C1 segment of cervical spinal cord (tissue), 14 donors: ENCODE measurements at regions not wholly inside any gene's neighbourhood (a gene's known extent, or its start where the extent isn't known, plus 50 kb on each side); places are given as distances from the start of the nearest gene placed in this dataset.

Experiments
- DNase-seq, 14 donors: peaks; one replicate each; lab custom pipeline; 2025; lab: John Stamatoyannopoulos, UW

DNA sequence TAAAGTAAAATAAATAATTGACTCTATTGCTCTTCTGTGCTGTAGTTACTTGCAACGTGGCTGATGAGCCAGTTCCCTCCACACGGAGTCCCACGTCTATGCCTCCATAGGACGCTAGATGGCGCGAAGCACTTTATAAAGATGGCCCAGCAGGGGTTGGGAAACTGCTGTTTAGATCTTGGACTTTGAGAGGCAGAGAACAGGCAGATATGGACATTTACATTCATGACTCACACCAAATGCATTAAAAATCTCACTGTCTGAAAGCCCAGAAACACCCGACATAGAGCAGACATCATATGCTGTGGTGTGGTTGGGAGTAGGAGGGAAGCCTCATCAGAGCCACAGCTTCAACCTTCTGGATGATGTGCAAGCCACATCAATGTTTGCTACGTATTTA lies 643.1 kb upstream of the ARGLU1 start:
- peak in 12 of 14 donors; percentile 12 to 69 (median 54) for DNase-seq

DNA sequence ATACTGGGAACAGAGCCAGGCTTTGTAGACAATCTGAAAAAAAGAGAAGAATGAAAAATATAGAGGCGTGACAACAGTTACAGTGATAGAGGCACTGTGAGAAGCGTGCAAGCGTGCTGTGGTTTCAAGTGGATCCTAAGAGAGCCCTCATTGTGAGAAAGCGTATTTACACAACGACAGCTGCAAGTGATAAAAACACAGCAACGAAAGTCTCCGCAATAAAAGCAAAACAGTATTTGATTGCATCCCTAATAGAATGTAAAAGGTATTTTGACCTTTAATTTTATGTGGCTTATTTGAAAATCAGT lies 642.7 kb upstream of the ARGLU1 start:
- peak in 1 of 14 donors; percentile 27 for DNase-seq

DNA sequence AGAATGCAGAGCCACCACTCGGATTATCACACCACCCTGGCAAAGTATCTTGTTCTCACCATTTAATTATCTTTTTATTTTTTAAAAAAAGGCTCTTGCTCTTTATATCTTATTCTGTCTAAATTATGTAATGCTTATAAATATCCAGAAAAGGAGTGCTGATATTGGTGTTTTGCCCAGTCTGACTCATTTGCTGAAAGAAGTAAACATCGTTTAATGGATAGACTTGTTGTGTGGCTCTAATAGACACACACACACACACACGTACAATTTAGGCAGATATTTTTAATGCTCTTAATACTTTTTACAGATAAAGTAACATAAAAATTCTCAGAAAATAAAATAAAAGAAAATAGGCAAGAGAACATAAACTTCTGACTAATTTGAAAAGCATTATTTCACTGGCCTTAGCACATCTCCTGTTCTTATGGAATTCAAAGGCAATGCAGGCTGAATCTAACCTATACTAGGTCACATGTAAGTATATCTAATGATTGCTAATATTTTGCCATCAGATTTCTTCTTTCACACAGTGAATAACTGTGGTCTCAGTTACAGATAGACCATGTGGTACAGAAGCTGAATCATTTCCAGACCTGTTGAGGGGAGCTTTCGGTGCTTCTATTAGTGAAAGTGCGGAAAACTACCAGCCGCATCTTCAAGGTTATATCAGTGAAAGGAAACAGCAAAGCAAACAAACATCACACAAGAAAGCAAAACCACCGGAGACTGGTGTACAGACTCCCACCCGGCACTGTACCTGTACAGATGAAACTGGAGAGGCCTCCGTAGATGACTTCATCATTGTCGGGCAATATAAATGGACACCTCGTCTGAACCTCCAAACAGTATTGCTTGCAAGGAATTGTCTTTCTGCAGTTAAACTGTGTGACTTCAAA lies 642.1 kb upstream of the ARGLU1 start:
- DNase-seq, result no peak

DNA sequence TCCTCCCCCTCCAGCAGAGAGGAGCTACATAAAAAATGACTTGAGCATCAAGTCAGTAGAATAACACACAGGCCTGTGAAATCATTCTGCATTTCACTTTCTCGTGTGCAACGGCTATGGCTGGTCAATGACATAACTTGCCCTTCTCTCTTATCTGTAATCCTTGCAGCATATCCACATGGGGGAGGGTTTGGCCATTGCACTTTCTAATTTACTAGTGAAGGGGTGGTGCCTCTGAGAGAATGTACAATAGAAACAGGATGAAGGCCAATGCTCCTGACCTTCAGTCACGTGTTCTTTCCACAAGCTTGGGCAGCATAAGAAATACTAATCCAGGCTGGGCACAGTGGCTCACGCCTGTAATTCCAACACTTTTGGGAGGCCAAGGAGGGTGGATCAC lies 641.0 kb upstream of the ARGLU1 start:
- no peak for DNase-seq

DNA sequence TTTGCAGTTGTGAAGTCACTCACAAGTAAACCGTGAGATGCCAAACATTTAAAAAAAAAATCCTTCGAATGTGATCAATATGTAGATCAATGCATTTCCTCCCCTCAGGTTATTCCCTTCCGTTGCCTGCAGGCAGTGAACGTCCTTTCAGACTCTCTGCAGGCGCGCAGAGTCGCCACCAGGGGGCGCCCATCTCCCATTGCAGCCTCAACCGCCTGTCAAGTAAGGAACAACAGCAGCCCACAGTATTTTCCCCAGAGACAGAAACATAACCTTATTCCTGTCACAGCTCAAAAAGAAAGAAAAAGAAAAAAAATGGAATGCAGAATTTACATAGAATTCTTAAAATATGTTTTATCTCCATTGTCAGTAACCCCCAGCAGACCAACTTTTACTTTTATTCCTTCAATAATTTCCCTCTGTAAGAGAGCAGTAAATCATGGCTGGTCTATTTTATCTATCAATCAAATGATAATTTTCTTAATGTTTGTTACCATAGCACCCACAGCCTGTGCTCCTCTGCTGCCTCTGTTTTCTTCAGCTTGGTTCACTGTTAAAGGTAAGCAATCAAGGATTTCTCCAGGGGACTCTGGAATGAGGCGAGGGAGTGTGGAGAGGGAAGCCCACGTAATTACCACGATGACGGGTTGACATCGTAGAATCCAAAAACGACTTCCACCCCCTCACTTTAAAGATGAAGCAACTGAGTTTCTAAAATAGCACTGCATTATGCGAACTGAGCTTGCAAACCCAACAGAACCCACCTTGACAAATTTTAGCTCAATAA lies 637.6 kb upstream of the ARGLU1 start:
- peak in 13 of 14 donors; percentile 2 to 70 (median 32) for DNase-seq

DNA sequence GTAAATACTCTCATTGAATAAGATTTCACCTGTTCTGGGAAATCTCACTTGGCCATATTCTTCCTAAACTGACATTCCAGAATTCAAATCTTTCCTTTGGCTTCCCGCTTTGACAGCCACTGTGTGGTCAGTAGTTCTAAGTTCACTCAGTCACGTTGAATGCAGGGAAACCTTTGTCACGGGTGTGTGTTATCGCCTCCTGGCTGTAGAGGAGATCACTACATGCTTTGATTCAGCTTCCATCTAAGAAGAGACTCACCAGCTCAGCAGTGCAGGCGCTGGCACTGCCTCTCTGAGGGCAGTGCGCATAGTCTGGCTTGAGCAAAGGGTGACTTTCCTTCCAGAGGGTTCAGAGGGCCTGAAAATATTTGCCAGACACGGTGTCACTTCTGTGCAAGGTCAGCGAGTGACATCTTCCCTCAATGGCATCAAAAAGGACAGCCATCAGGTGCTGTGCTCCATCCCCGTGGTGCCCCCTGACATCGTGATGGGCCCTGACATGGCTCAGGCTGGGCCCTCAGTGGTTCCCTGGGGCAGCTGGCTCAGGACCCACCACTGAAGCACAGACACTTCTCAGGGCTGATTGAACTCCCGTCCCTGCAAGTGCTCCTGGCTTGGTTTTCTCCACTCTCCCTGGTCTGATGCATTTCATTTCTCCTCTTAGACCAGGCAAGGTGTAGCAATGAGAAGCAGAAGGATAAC lies 635.4 kb upstream of the ARGLU1 start:
- no peak for DNase-seq

DNA sequence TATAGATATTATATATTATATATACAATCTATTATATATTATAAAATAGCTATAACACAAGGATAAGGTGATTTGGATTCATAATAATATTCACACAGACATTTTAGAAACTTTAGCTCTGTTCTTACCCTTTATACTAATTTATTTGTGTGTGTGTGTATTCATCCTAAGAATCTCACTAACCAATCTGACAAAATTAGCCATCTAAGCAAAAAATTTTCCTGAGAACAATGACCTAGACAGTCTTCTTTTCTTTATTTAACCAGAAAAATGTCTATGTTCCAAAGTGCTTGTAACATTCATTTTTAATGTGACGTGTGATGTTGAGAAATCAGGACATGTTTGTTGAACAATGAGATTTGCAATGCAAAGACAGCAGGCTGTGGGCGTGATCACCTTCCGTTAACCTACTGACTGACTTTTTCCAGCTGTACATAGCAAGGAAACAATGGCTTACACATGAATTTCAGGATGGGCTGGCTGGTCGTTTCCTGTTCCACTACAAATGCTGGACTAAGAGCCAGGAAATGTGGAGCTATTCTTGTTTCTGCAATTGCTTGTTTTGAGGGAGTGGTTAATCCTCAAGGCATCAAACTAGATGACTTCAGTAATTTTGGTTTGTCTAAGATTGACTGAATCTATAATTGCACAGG lies 634.6 kb upstream of the ARGLU1 start:
- no peak for DNase-seq

DNA sequence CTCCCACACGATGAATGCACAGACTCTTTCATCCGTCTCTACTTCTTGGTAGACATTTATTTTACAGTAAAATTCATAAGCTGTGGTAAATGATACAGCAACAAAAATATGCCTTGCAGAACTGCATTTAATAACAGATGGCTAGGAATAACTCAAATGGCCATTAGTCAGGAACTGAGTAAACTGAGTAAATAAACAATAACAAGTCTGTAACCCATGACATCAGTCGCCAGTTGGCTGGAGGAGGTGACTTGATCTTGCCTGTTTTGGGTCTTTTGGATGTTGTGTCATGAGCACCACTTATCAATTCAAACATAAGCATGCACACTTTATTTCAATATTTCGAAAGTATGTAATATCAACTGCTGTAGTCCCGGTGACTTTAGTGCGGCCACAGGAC lies 632.6 kb upstream of the ARGLU1 start:
- DNase-seq, result no peak

DNA sequence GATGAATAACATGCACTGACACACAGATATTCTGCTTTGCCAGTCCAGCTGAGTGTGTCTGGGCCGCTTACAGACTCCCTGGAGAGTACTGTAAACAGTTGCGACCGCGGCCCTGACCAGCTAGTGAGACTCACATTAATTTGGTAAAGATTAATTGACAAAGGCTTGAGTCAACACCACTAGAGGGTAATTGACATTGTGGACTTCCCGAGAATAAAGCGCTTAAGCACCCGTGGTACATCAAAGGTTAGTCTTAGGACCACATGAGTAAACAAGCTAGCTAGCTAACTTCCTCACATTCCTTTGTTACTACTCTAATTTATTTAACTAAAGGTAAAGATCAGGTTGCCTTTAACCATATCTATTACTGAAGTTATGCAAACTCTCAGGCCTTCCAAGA lies 624.4 kb upstream of the ARGLU1 start:
- DNase-seq, result no peak

DNA sequence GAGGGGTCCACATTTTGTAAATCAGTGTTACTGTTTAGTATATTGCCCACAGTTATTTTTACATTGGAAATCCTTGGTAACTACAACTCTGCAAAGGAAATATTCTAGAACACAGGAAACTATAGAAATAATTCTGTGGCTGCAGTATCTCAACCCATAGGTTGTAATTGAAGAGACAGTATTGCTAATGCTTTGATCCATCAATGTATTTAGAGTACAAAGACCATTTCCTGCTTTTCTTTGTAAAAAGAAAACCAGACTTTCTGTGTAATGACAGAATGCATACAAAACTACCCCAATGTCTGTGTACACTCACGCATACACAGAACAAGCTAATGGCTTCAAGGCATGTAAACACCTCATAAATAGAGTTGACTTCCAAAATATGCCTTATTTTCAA lies 622.1 kb upstream of the ARGLU1 start:
- no peak for DNase-seq

DNA sequence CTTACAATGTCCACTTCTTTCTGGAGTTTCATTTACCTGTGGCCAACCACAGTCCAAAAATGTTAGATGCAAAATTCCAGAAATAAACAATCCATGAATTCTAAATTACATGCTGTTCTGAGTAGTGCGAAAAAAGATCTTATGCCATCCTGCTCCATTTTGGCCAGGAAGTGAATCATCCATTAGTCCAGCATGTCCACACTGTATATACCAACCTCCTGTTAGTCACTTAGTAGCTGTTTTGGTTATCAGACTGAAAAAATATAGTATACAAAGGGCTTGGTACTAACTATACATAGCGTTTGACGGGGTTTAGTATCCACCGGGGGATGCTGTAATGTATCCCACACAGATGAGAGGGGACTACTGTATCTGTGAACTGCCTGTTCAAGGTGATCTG lies 618.0 kb upstream of the ARGLU1 start:
- no peak for DNase-seq

DNA sequence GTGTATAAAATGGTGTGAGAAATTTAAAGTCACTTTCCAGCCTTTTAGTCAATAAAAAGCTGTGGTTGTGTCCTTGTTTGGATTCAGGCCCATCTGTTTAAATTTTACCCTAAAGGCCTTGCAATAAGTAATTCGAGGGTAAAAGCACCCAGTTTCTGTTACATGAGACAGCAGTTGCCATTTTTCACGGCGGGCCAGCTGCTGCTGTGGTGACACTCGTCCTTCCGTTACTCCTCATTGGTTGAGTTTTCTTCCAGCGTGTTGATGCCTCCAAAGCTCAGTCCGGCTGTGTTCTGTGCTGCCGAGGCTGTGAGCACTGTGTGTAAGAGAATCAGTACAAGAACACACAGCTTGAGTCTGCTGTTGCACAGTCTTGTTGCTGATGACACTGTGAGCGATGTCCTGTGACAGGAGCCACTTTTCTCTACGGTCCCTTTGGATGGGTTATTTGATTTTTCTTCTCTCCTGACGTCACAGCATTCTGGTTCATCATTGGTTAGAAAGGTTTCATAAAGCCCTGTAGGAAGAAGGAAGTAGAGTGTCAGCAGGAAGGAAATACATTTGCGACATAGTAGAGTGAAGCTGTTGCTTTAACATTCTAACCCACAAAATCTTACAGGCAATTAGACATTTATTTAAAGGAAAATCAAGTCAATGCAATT lies 602.5 kb upstream of the ARGLU1 start:
- no peak for DNase-seq

DNA sequence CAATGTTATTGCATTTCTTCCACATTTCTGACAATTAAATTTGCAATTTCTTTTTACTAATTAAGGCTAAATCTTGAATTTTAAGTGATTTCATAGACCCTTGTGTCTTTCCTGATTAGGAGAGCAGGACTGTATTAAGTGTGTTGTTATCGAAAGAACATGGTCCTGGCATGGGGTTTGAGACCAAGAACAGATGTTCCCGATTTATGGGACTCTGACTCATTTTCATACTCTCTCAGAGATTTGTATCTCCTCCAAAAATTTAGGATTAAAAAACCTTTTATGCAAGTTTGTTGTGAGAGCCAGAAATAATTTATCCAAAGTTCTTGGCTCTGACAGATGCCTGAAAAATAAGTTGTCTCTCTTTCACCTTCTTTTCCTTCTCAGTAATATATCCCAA lies 589.3 kb upstream of the ARGLU1 start:
- DNase-seq, result no peak

DNA sequence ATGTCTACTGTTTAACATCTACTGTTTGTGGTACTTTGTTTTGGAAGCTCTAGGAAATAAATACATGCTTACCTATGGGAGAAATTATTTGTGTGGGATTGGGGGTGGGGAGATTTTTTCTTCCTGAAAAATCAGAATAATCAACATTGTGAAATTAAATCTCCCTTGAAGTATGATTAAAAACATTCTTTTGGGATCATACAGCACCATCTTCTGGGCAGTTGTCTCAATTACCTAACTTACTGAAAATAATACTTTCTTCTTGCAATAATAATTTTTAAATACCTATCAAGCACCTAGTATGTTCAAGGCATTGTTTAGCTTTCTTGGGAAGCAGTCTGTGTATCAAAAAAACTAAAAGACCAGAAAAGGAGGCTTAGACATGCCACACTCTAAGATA lies 576.5 kb upstream of the ARGLU1 start:
- DNase-seq, result no peak

DNA sequence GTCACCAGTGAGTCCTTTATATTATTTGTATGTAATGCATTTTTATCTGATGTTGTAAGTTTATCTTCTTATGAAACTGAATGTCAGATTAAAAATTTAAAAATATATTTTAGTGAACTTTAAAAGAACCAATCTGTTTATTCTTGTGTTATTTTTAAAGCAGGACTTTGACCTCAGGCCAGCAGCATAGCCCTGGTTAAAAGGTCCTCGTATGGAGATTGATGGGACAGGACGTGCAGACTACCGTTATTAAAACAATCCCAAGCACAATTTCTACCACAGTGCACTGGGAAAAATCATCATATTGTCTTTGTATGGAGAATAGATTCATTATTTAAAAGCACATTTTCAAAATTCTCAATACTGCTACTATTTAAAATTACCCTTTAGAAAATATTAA lies 573.8 kb upstream of the ARGLU1 start:
- no peak for DNase-seq

DNA sequence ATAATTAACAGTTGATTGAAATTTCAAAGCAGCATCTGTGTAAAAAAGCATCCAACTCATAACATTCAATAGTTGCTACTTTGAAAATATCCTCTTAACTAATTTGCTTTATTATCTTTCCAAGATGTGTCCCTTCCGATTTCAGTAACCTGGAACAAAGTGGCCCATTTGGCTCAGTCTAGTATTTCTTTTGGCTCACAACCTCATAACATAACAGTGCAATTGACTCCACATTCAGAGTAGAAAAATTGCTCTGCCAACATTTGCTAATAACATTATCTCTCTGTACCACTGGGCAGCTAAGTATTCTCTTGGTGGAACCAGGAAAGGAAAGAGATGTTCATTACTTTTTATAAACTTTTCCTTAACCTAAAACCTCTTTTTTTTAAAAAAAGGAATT lies 571.1 kb upstream of the ARGLU1 start:
- peak in 1 of 14 donors; percentile 79 for DNase-seq

DNA sequence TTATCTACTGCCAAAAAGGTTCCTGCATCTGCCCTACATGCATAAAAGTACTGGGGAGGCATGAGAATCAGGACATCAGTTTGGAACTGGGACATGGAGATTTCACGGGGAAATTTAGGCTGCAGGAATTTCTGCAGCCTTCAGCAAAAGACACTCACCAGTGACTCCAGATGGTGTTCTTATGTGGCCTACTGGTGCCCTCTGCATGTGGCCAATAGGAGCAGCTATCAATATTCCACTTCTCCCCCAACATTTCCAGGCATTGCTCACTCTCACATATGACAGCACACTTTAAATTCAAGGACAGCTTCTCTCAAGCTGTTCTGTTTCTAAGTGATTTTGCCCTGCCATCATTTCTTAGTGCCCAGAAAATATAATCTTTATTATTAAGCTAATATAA lies 570.5 kb upstream of the ARGLU1 start:
- DNase-seq, result peak in 1 of 14 donors; percentile 61

DNA sequence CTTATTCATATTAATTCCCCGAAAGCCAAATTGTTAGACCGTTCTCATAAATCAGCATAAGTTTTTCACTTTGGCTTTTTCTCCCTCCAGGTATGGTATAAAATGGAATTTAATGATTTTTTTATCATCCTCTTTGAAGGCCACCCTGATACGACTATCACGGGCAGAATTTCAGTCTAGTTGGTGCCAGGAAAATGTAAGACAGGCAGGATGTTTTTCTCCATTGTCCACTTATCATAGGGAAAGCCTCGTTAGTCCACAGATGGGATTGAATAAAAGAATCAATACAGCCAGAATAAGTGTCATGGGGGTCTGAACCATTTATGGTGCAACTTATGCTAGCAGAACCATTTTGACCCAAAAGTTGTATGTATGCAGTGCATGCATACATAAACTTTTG lies 566.0 kb upstream of the ARGLU1 start:
- DNase-seq, result no peak

DNA sequence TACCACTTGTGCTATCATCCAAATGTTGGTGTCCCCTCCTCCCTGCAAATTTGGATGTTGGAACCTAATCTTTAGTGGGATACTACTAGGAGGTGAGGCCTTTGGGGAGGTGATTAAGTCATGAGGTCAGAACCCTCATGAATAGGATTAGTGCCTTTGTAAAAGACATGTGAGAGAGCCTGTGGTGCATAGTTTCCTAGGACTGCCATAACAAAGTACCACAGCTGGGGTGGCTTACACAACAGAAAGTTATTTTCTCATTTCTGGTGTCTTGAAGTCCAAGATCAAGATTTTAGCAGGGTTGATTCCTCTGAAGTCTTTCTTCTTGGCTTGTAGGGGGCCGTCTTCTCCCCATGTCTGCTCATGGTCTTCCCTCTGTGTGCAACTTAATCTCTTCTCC lies 562.6 kb upstream of the ARGLU1 start:
- no peak for DNase-seq

DNA sequence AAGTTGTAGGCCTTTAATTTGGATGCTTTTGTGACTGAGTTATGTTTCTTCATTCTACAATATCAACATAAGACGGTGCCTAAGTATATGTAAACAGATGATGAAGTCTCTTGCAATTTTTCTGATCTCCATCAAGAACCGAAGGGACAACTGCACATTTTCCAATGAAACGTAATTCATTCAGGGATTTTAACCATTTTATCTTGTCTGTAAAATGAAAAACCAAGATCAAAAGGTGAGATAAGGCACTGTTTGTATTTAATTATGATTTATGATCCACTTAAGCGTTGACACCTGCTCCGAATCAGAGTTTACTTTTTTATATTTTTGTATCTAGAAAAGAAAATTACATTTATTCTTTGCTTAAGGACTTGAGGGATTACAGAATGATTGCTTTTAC lies 556.8 kb upstream of the ARGLU1 start:
- DNase-seq, result no peak

DNA sequence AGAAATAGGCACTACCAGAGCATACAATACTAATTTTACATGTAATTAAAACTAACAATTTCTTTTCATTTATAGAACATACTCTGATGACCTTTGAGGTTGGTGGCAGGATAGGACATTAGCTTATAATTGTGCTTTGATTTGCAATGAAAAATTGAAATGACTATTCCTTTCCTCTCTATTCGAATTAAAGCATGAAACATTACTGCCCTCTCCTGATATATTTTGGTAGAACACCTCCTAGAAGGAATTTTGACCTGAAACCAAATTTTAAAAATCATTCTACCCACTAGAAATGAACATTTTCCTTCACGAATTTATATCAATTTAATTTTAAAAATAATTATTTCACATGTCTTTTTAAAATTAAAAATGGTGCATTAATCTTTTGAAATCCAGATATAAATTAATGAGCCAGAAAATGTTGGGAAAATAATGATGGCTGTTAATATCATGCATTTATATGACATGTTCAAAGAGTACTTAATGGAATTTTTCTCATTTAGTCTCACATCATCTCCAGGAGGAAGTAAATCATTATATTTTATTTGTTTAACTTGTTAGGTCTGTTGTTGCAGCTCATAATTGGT lies 556.3 kb upstream of the ARGLU1 start:
- no peak for DNase-seq
